ENCODE measurements at regions not wholly inside any gene's neighbourhood (a gene's known extent, or its start where the extent isn't known, plus 50 kb on each side); places are given as distances from the start of the nearest gene placed in this dataset.

- no peak for TF ChIP-seq CTCF (IDR thresholded peaks at IDR 0.05; ENCODE audit: poor library complexity)
- TF ChIP-seq EZH2 (IDR thresholded peaks at IDR 0.05; ENCODE audit: borderline replicate concordance) = no peak
- no peak for TF ChIP-seq EZH2phosphoT487 (IDR thresholded peaks at IDR 0.05; ENCODE audit: low read depth, severe bottlenecking, unreplicated experiment)
- H3K79me2 ChIP-seq = no peaks in the 10 kb centered on the region
- no peak overlapping the region for H3K4me2 ChIP-seq
- no peaks in the 10 kb centered on the region for H3K9me2 ChIP-seq (replicated peaks; ENCODE audit: insufficient read depth)
- H3K4me1 ChIP-seq (ENCODE audit: insufficient read depth) = no peaks in the 10 kb centered on the region
- no peaks in the 10 kb centered on the region for H3K36me3 ChIP-seq (replicated peaks; ENCODE audit: insufficient read depth, low read depth)
- H4K20me1 ChIP-seq (ENCODE audit: insufficient read depth, poor library complexity, severe bottlenecking) = no peaks in the 10 kb centered on the region
- DNase-seq (ENCODE audit: low spot score) = no peak
- H2AFZ ChIP-seq = no peak overlapping the region
- H3K27ac ChIP-seq = no peak overlapping the region
- no peak overlapping the region for H3K4me3 ChIP-seq
- no peaks in the 10 kb centered on the region for H3K9me3 ChIP-seq (ENCODE audit: low read depth)
- H3K27me3 ChIP-seq = no peaks in the 10 kb centered on the region
These were observed 475.6 kb upstream of the ZWINT start for GRCh38 chr10:56836659-56837058.

- no peaks in the 10 kb centered on the region for H3K79me2 ChIP-seq
- TF ChIP-seq EZH2 (IDR thresholded peaks at IDR 0.05; ENCODE audit: borderline replicate concordance) (no peak), EZH2phosphoT487 (IDR thresholded peaks at IDR 0.05; ENCODE audit: low read depth, severe bottlenecking, unreplicated experiment) (no peak), CTCF (IDR thresholded peaks at IDR 0.05; ENCODE audit: poor library complexity) (no peak)
- no peak overlapping the region for H3K4me2 ChIP-seq
- H3K27ac ChIP-seq = no peak overlapping the region
- H3K9me3 ChIP-seq (ENCODE audit: low read depth) = no peaks in the 10 kb centered on the region
- H3K36me3 ChIP-seq (replicated peaks; ENCODE audit: insufficient read depth, low read depth) = no peaks in the 10 kb centered on the region
- no peaks in the 10 kb centered on the region for H3K27me3 ChIP-seq
- no peak overlapping the region for H2AFZ ChIP-seq
- no peak for DNase-seq (ENCODE audit: low spot score)
- 74% methylated on average over 3 of the region's 3 CpGs for WGBS (ENCODE audit: low lambda C conversion rate, missing lambda C conversion rate)
- H4K20me1 ChIP-seq (ENCODE audit: insufficient read depth, poor library complexity, severe bottlenecking) = no peaks in the 10 kb centered on the region
- H3K9me2 ChIP-seq (replicated peaks; ENCODE audit: insufficient read depth) = no peaks in the 10 kb centered on the region
- no peaks in the 10 kb centered on the region for H3K4me1 ChIP-seq (ENCODE audit: insufficient read depth)
- H3K4me3 ChIP-seq = no peak overlapping the region
These were observed 470.6 kb upstream of the ZWINT start for GRCh38 chr10:56831681-56832080.

GRCh38 chr10:56823849-56824248, 462.8 kb upstream of the ZWINT start:
- 68% methylated on average over 1 of the region's 1 CpG for WGBS (ENCODE audit: low lambda C conversion rate, missing lambda C conversion rate)
- Histone ChIP-seq H3K79me2 (no peaks in the 10 kb centered on the region), H3K9me3 (ENCODE audit: low read depth) (no peaks in the 10 kb centered on the region), H3K4me3 (no peak overlapping the region), H3K27me3 (no peaks in the 10 kb centered on the region), H3K4me2 (no peak overlapping the region), H3K27ac (no peak overlapping the region), H2AFZ (no peak overlapping the region), H3K9me2 (replicated peaks; ENCODE audit: insufficient read depth) (no peaks in the 10 kb centered on the region), H3K36me3 (replicated peaks; ENCODE audit: insufficient read depth, low read depth) (no peaks in the 10 kb centered on the region), H3K4me1 (ENCODE audit: insufficient read depth) (no peaks in the 10 kb centered on the region), H4K20me1 (ENCODE audit: insufficient read depth, poor library complexity, severe bottlenecking) (no peaks in the 10 kb centered on the region)
- DNase-seq (ENCODE audit: low spot score) = no peak
- TF ChIP-seq EZH2 (IDR thresholded peaks at IDR 0.05; ENCODE audit: borderline replicate concordance) (no peak), CTCF (IDR thresholded peaks at IDR 0.05; ENCODE audit: poor library complexity) (peak; percentile 10)

- Histone ChIP-seq H3K9me2 (replicated peaks; ENCODE audit: insufficient read depth) (no peaks in the 10 kb centered on the region), H2AFZ (no peak overlapping the region), H3K4me3 (no peak overlapping the region), H4K20me1 (ENCODE audit: insufficient read depth, poor library complexity, severe bottlenecking) (no peaks in the 10 kb centered on the region), H3K4me2 (no peak overlapping the region), H3K9me3 (ENCODE audit: low read depth) (no peaks in the 10 kb centered on the region), H3K79me2 (no peaks in the 10 kb centered on the region), H3K27me3 (no peaks in the 10 kb centered on the region), H3K36me3 (replicated peaks; ENCODE audit: insufficient read depth, low read depth) (no peaks in the 10 kb centered on the region), H3K27ac (no peak overlapping the region), H3K4me1 (ENCODE audit: insufficient read depth) (no peaks in the 10 kb centered on the region)
- DNase-seq (ENCODE audit: low spot score) = no peak
- no peak for TF ChIP-seq EZH2 (IDR thresholded peaks at IDR 0.05; ENCODE audit: borderline replicate concordance)
- no peak for TF ChIP-seq EZH2phosphoT487 (IDR thresholded peaks at IDR 0.05; ENCODE audit: low read depth, severe bottlenecking, unreplicated experiment)
- no peak for TF ChIP-seq CTCF (IDR thresholded peaks at IDR 0.05; ENCODE audit: poor library complexity)
- WGBS (ENCODE audit: low lambda C conversion rate, missing lambda C conversion rate) = 0% methylated on average over 1 of the region's 1 CpG
These were observed 444.0 kb upstream of the ZWINT start for GRCh38 chr10:56805022-56805421.

All from hepatocyte (in vitro differentiated cells).